H9 (cell line): ENCODE measurements at regions not wholly inside any gene's neighbourhood (a gene's known extent, or its start where the extent isn't known, plus 50 kb on each side); places are given as distances from the start of the nearest gene placed in this dataset.

Source experiments
- DNase-seq: peaks from one replicate; pipeline ENCODE4 v3.0.0-alpha.2; 2017
- H2AFZ ChIP-seq: one replicate; pipeline ENCODE4 v1.6.1; 2013; ENCODE audit warnings: mild to moderate bottlenecking, low read length, control low read depth, moderate library complexity
- H2AK5ac ChIP-seq: 2 replicates; pipeline ENCODE4 v1.6.1; 2013; ENCODE audit warnings: low read length, control low read depth, mixed read lengths; ENCODE audit not compliant: insufficient read length
- H2BK120ac ChIP-seq: one replicate; pipeline ENCODE4 v1.6.1; 2013; ENCODE audit warnings: low read depth, mild to moderate bottlenecking, low read length, control low read depth, inconsistent platforms; ENCODE audit not compliant: poor library complexity, severe bottlenecking
- H2BK12ac ChIP-seq: 2 replicates; pipeline ENCODE4 v1.6.1; 2013; ENCODE audit warnings: low read length, control low read depth, mixed read lengths, low read depth; ENCODE audit not compliant: insufficient read length
- H2BK15ac ChIP-seq: 2 replicates; pipeline ENCODE4 v1.6.1; 2013; ENCODE audit warnings: low read depth, low read length, control low read depth
- H2BK20ac ChIP-seq: one replicate; pipeline ENCODE4 v1.6.1; 2013; ENCODE audit warnings: low read depth, mild to moderate bottlenecking, low read length, control low read depth, inconsistent platforms; ENCODE audit not compliant: poor library complexity, severe bottlenecking
- H2BK5ac ChIP-seq: 2 replicates; pipeline ENCODE4 v1.6.1; 2013; ENCODE audit warnings: low read length, control low read depth, mixed read lengths; ENCODE audit not compliant: insufficient read length
- H3K14ac ChIP-seq: 2 replicates; pipeline ENCODE4 v1.6.1; 2013; ENCODE audit warnings: low read length, control low read depth; ENCODE audit not compliant: insufficient read depth
- H3K18ac ChIP-seq: 2 replicates; pipeline ENCODE4 v1.6.1; 2013; ENCODE audit warnings: low read depth, mild to moderate bottlenecking, mixed read lengths, low read length, control low read depth; ENCODE audit not compliant: insufficient read length
- H3K23ac ChIP-seq: 2 replicates; pipeline ENCODE4 v1.6.1; 2013; ENCODE audit warnings: low read length, control low read depth, mixed read lengths, low read depth; ENCODE audit not compliant: insufficient read length
- H3K23me2 ChIP-seq: 2 replicates; pipeline ENCODE4 v1.6.1; 2013; ENCODE audit warnings: low read depth, mild to moderate bottlenecking, mixed read lengths, low read length, control low read depth; ENCODE audit not compliant: insufficient read length, poor library complexity, severe bottlenecking
- H3K27ac ChIP-seq: 2 replicates; pipeline ENCODE4 v1.5.1; 2013; ENCODE audit warnings: low read length, control low read depth, mixed read lengths, low read depth; ENCODE audit not compliant: insufficient read length
- H3K27me3 ChIP-seq: 2 replicates; pipeline ENCODE4 v1.6.1; 2013; ENCODE audit warnings: low read length, control low read depth, inconsistent platforms; ENCODE audit not compliant: insufficient read depth
- H3K4ac ChIP-seq: 2 replicates; pipeline ENCODE4 v1.6.1; 2013; ENCODE audit warnings: low read depth, mild to moderate bottlenecking, control low read depth, inconsistent platforms, low read length, moderate library complexity
- H3K4me1 ChIP-seq: 2 replicates; pipeline ENCODE4 v1.6.1; 2013; ENCODE audit warnings: low read length, control low read depth, inconsistent platforms; ENCODE audit not compliant: insufficient read depth
- H3K4me2 ChIP-seq: 2 replicates; pipeline ENCODE4 v1.6.1; 2013; ENCODE audit warnings: low read length, control low read depth, mixed read lengths; ENCODE audit not compliant: insufficient read length, insufficient read depth
- H3K56ac ChIP-seq: 2 replicates; pipeline ENCODE4 v1.6.1; 2013; ENCODE audit warnings: low read depth, mild to moderate bottlenecking, mixed read lengths, low read length, control low read depth; ENCODE audit not compliant: insufficient read length
- H3K79me1 ChIP-seq: 2 replicates; pipeline ENCODE4 v1.6.1; 2013; ENCODE audit warnings: low read depth, mild to moderate bottlenecking, moderate library complexity, low read length, control low read depth, inconsistent platforms; ENCODE audit not compliant: insufficient read depth, poor library complexity, severe bottlenecking
- H3K79me2 ChIP-seq: 2 replicates; pipeline ENCODE4 v1.6.1; 2013; ENCODE audit warnings: low read length, control low read depth, inconsistent platforms; ENCODE audit not compliant: insufficient read depth
- H3K9ac ChIP-seq: 2 replicates; pipeline ENCODE4 v1.6.1; 2013; ENCODE audit warnings: low read length, control low read depth, mixed read lengths; ENCODE audit not compliant: insufficient read length; ENCODE audit errors: extremely low read depth
- H3K9me3 ChIP-seq: one replicate; pipeline ENCODE4 v1.6.1; 2013; ENCODE audit warnings: low read depth, low read length, inconsistent platforms; ENCODE audit not compliant: control insufficient read depth
- H3T11ph ChIP-seq: one replicate; pipeline ENCODE4 v1.6.1; 2013; ENCODE audit warnings: mild to moderate bottlenecking, low read length, control low read depth, inconsistent platforms
- H4K20me1 ChIP-seq: one replicate; pipeline ENCODE4 v1.6.1; 2013; ENCODE audit not compliant: control insufficient read depth, insufficient read length, insufficient read depth
- H4K5ac ChIP-seq: 2 replicates; pipeline ENCODE4 v1.6.1; 2013; ENCODE audit warnings: low read depth, mild to moderate bottlenecking, mixed read lengths, low read length, control low read depth; ENCODE audit not compliant: insufficient read length
- H4K8ac ChIP-seq: replicated peaks from 2 replicates; pipeline ENCODE4 v1.6.1; 2013; ENCODE audit warnings: low read length, control low read depth, mixed read lengths, low read depth; ENCODE audit not compliant: insufficient read length
- H4K91ac ChIP-seq: 2 replicates; pipeline ENCODE4 v1.6.1; 2013; ENCODE audit warnings: low read depth, mild to moderate bottlenecking, moderate library complexity, mixed read lengths, low read length, control low read depth; ENCODE audit not compliant: insufficient read length
- H3K27ac Mint-ChIP-seq, 3 experiments: 2 replicates in 2 of 3; 3 replicates in 1 of 3; pipeline ENCODE4 v1.8.0; 2020 to 2021; ENCODE audit warnings: mixed read lengths in 3 of 3, mild to moderate bottlenecking in 1 of 3, moderate library complexity in 1 of 3
- H3K27me3 Mint-ChIP-seq: 2 replicates; pipeline ENCODE4 v1.8.0; 2021; ENCODE audit warnings: low read depth, mild to moderate bottlenecking, moderate library complexity, mixed read lengths
- H3K36me3 Mint-ChIP-seq, 3 experiments: 2 replicates in 2 of 3; 3 replicates in 1 of 3; pipeline ENCODE4 v1.8.0; 2020 to 2021; ENCODE audit warnings: low read depth in 3 of 3, mixed read lengths in 3 of 3; ENCODE audit not compliant: insufficient read depth in 1 of 3
- H3K4me1 Mint-ChIP-seq, 2 experiments: 2 replicates each; pipeline ENCODE4 v1.8.0; 2020; ENCODE audit warnings: mixed read lengths in 2 of 2
- H3K4me3 Mint-ChIP-seq, 2 experiments: 2 replicates in 1 of 2; 3 replicates in 1 of 2; pipeline ENCODE4 v1.8.0; 2020 to 2021; ENCODE audit warnings: mild to moderate bottlenecking in 2 of 2, mixed read lengths in 2 of 2, moderate library complexity in 1 of 2
- H3K9me3 Mint-ChIP-seq, 2 experiments: 2 replicates in 1 of 2; 3 replicates in 1 of 2; pipeline ENCODE4 v1.8.0; 2020; ENCODE audit warnings: mild to moderate bottlenecking in 2 of 2, mixed read lengths in 2 of 2, moderate library complexity in 1 of 2
- CTCF ChIP-seq: fragments of 200-600 bp; sonication (generic); conservative IDR thresholded peaks from 3 replicates; pipeline ENCODE4 v1.8.0; 2021; ENCODE audit warnings: antibody characterized with exemption, mild to moderate bottlenecking
- WGBS: extraction: QIAGEN DNeasy Blood & Tissue Kit; methylation state at CpG from one replicate; pipeline ENCODE4 v1.1.7; 2013; ENCODE audit warnings: missing lambda C conversion rate, low lambda C conversion rate, mixed read lengths; ENCODE audit not compliant: insufficient read length; ENCODE audit errors: extremely low coverage; 5-methylcytosine and 5-hydroxymethylcytosine counted together

- H3K18ac ChIP-seq = no peak overlapping the region
- H3K4ac ChIP-seq = no peak overlapping the region
- H2BK120ac ChIP-seq = no peak overlapping the region
- no peaks in the 10 kb centered on the region for H3K79me1 ChIP-seq
- no peaks in the 10 kb centered on the region for H3K27me3 ChIP-seq
- no peak overlapping the region for H2BK12ac ChIP-seq
- no peak overlapping the region for H2BK15ac ChIP-seq
- H3K4me2 ChIP-seq = no peak overlapping the region
- H2BK20ac ChIP-seq = no peak overlapping the region
- no peak overlapping the region for H3K9ac ChIP-seq
- H2AFZ ChIP-seq = no peak overlapping the region
- no peaks in the 10 kb centered on the region for H4K20me1 ChIP-seq
- WGBS = no CpG with 5 or more reads among the region's 14 CpGs
- no peaks in the 10 kb centered on the region for H3K4me1 ChIP-seq
- H3K27ac ChIP-seq = no peak overlapping the region
- H3K79me2 ChIP-seq = no peaks in the 10 kb centered on the region
- no peak overlapping the region for H3K23ac ChIP-seq
- DNase-seq = no peak
- no peak overlapping the region for H4K91ac ChIP-seq
- H3T11ph ChIP-seq = no peak overlapping the region
- Mint-ChIP-seq H3K36me3 (no peaks in the 10 kb centered on the region; a peak in 1 of 7 replicates), H3K4me1 (peaks cover 16 to 27% of the 10 kb centered on the region in 2 experiments), H3K9me3 (no peaks in the 10 kb centered on the region; a peak in 1 of 5 replicates), H3K27ac (peak overlapping the region in 1 of 3 experiments; percentile 34; a peak in 1 of 7 replicates), H3K27me3 (peaks cover 21% of the 10 kb centered on the region), H3K4me3 (no peak overlapping the region)
- H4K8ac ChIP-seq = no peak overlapping the region
- H3K9me3 ChIP-seq = no peaks in the 10 kb centered on the region
- no peak for TF ChIP-seq CTCF
- no peak overlapping the region for H2BK5ac ChIP-seq
- H3K56ac ChIP-seq = no peak overlapping the region
- H2AK5ac ChIP-seq = no peak overlapping the region
- no peaks in the 10 kb centered on the region for H3K23me2 ChIP-seq
- no peak overlapping the region for H4K5ac ChIP-seq
- H3K14ac ChIP-seq = no peak overlapping the region
Measured at GRCh38 chr21:41602531-41602930, 94.6 kb upstream of the TMPRSS2 start.
